IMR-90 (cell line): ENCODE measurements at regions not wholly inside any gene's neighbourhood (a gene's known extent, or its start where the extent isn't known, plus 50 kb on each side); places are given as distances from the start of the nearest gene placed in this dataset.

ENCODE experiments used
- ATAC-seq: fragments of 200-7000 bp; cut with Tn5 transposase; 2 replicates; pipeline ENCODE4 v1.9.1; 2020; ENCODE audit warnings: low read depth, mild to moderate bottlenecking, moderate library complexity
- BruUV-seq: library from RNA; stranded (reverse); fragments of 400-500 nt; replicated peaks from 2 replicates; lab custom pipeline; 2021; lab: Mats Ljungman, UMichigan
- CTCF ChIA-PET: fragments of 300-600 bp; formaldehyde crosslinking; extraction: SDS; loops from one replicate; lab custom pipeline; 2021; ENCODE audit warnings: antibody characterized with exemption; lab: Yijun Ruan, JAX
- POLR2A ChIA-PET: fragments of 300-600 bp; sonication (Branson Sonifier 250); formaldehyde crosslinking; loops from one replicate; lab custom pipeline; 2022; ENCODE audit warnings: antibody characterized with exemption; ENCODE audit not compliant: unreplicated experiment; lab: Charles Lee
- DNase-seq: peaks from one replicate; pipeline ENCODE4 v3.0.0; 2013
- H2AFZ ChIP-seq: replicated peaks from 2 replicates; pipeline ENCODE3; 2013; ENCODE audit warnings: low read length, mild to moderate bottlenecking; ENCODE audit not compliant: poor library complexity
- H2AK5ac ChIP-seq: 2 replicates; pipeline ENCODE4 v1.6.1; 2013; ENCODE audit warnings: low read depth, low read length, inconsistent platforms
- H2AK9ac ChIP-seq: replicated peaks from 2 replicates; pipeline ENCODE3; 2013; ENCODE audit warnings: mild to moderate bottlenecking, low read depth, low read length, moderate library complexity; ENCODE audit not compliant: poor library complexity
- H2BK120ac ChIP-seq: 2 replicates; pipeline ENCODE4 v1.6.1; 2013; ENCODE audit warnings: low read depth, low read length, inconsistent platforms
- H2BK15ac ChIP-seq: 3 replicates; pipeline ENCODE4 v1.6.1; 2013; ENCODE audit warnings: low read depth, low read length, inconsistent platforms
- H2BK20ac ChIP-seq: 2 replicates; pipeline ENCODE4 v1.6.1; 2013; ENCODE audit warnings: low read depth, mild to moderate bottlenecking, inconsistent platforms, low read length, moderate library complexity
- H2BK5ac ChIP-seq: 2 replicates; pipeline ENCODE4 v1.6.1; 2013; ENCODE audit warnings: mild to moderate bottlenecking, low read depth, low read length, inconsistent platforms; ENCODE audit not compliant: poor library complexity, severe bottlenecking
- H3K14ac ChIP-seq: replicated peaks from 2 replicates; pipeline ENCODE4 v1.6.1; 2013; ENCODE audit warnings: low read depth, low read length, inconsistent platforms
- H3K18ac ChIP-seq: 2 replicates; pipeline ENCODE4 v1.6.1; 2013; ENCODE audit warnings: low read depth, low read length, control low read depth
- H3K23ac ChIP-seq: 2 replicates; pipeline ENCODE4 v1.6.1; 2013; ENCODE audit warnings: low read depth, low read length, inconsistent platforms
- H3K27ac ChIP-seq: 2 replicates; pipeline ENCODE4 v1.5.1; 2013; ENCODE audit warnings: mild to moderate bottlenecking, control low read depth, low read length; ENCODE audit not compliant: insufficient read depth
- H3K27me3 ChIP-seq: 2 replicates; pipeline ENCODE4 v1.6.1; 2013; ENCODE audit warnings: low read length; ENCODE audit not compliant: control insufficient read depth, insufficient read depth
- H3K36me3 ChIP-seq: 2 replicates; pipeline ENCODE4 v1.6.1; 2013; ENCODE audit warnings: low read length, mixed read lengths; ENCODE audit not compliant: control insufficient read depth, insufficient read depth
- H3K4ac ChIP-seq: 2 replicates; pipeline ENCODE4 v1.6.1; 2013; ENCODE audit warnings: low read depth, low read length, inconsistent platforms
- H3K4me1 ChIP-seq: 2 replicates; pipeline ENCODE4 v1.6.1; 2013; ENCODE audit warnings: low read length, mixed read lengths; ENCODE audit not compliant: control insufficient read depth, insufficient read depth
- H3K4me2 ChIP-seq: 2 replicates; pipeline ENCODE4 v1.6.1; 2013; ENCODE audit warnings: low read depth, mild to moderate bottlenecking, control low read depth, low read length, moderate library complexity
- H3K4me3 ChIP-seq: 2 replicates; pipeline ENCODE4 v1.5.1; 2013; ENCODE audit warnings: low read depth, mild to moderate bottlenecking, control low read depth, low read length, moderate library complexity; ENCODE audit not compliant: insufficient read depth
- H3K56ac ChIP-seq: 2 replicates; pipeline ENCODE4 v1.6.1; 2013; ENCODE audit warnings: low read length, inconsistent platforms; ENCODE audit not compliant: insufficient read depth; ENCODE audit errors: extremely low read depth
- H3K79me1 ChIP-seq, 2 experiments: 2 replicates each; pipeline ENCODE4 v1.6.1; 2013; ENCODE audit warnings: low read length in 2 of 2, inconsistent platforms in 1 of 2, low read depth in 1 of 2
- H3K9ac ChIP-seq: 2 replicates; pipeline ENCODE4 v1.6.1; 2013; ENCODE audit warnings: low read depth, low read length, control low read depth
- H3K9me1 ChIP-seq: 2 replicates; pipeline ENCODE4 v1.6.1; 2013; ENCODE audit warnings: low read length, inconsistent platforms; ENCODE audit not compliant: insufficient read depth
- H3K9me3 ChIP-seq: 2 replicates; pipeline ENCODE4 v1.6.1; 2013; ENCODE audit warnings: low read length; ENCODE audit not compliant: control insufficient read depth, insufficient read depth
- H4K20me1 ChIP-seq: 2 replicates; pipeline ENCODE4 v1.6.1; 2013; ENCODE audit warnings: low read length, inconsistent platforms; ENCODE audit not compliant: insufficient read depth
- H4K5ac ChIP-seq: 2 replicates; pipeline ENCODE4 v1.6.1; 2013; ENCODE audit warnings: mild to moderate bottlenecking, low read depth, low read length, control low read depth
- H4K8ac ChIP-seq, 2 experiments: 2 replicates each; pipeline ENCODE4 v1.6.1; 2013; ENCODE audit warnings: low read depth in 2 of 2, low read length in 2 of 2, control low read depth in 1 of 2, inconsistent platforms in 1 of 2
- H4K91ac ChIP-seq: 2 replicates; pipeline ENCODE4 v1.6.1; 2013; ENCODE audit warnings: low read depth, low read length, inconsistent platforms; ENCODE audit not compliant: insufficient read depth
- BHLHE40 ChIP-seq: fragments of 150-350 bp; IDR thresholded peaks from 2 replicates; pipeline ENCODE4 v1.6.1; 2016; ENCODE audit warnings: mild to moderate bottlenecking, low read depth, low read length
- CEBPB ChIP-seq: IDR thresholded peaks from 2 replicates; pipeline ENCODE4 v1.6.1; 2012; ENCODE audit warnings: low read depth, low read length, improper control_type of control experiment
- CHD1 ChIP-seq: IDR thresholded peaks from 2 replicates; pipeline ENCODE4 v1.6.1; 2012; ENCODE audit warnings: low read depth, low read length, improper control_type of control experiment
- FOS ChIP-seq: fragments of 150-350 bp; IDR thresholded peaks from 2 replicates; pipeline ENCODE4 v1.6.1; 2016; ENCODE audit warnings: low read depth, low read length
- MAFK ChIP-seq: IDR thresholded peaks from 2 replicates; pipeline ENCODE4 v1.6.1; 2012; ENCODE audit warnings: low read depth, low read length, improper control_type of control experiment
- MAZ ChIP-seq: IDR thresholded peaks from 2 replicates; pipeline ENCODE4 v1.6.1; 2012; ENCODE audit warnings: low read depth, mild to moderate bottlenecking, low read length, improper control_type of control experiment, moderate library complexity, borderline replicate concordance
- MXI1 ChIP-seq: IDR thresholded peaks from 2 replicates; pipeline ENCODE4 v1.6.1; 2012; ENCODE audit warnings: low read depth, mild to moderate bottlenecking, low read length, moderate library complexity, borderline replicate concordance
- NFE2L2 ChIP-seq: fragments of 150-350 bp; IDR thresholded peaks from 2 replicates; pipeline ENCODE4 v1.6.1; 2016; ENCODE audit warnings: low read depth, mild to moderate bottlenecking, low read length
- POLR2A ChIP-seq: IDR thresholded peaks from 2 replicates; pipeline ENCODE4 v1.6.1; 2012; ENCODE audit warnings: mild to moderate bottlenecking, low read depth, low read length
- RAD21 ChIP-seq: IDR thresholded peaks from 2 replicates; pipeline ENCODE4 v1.6.1; 2012; ENCODE audit warnings: low read length, improper control_type of control experiment
- RFX5 ChIP-seq: IDR thresholded peaks from 2 replicates; pipeline ENCODE4 v1.8.0; 2012; ENCODE audit warnings: low read depth, mild to moderate bottlenecking, low read length, moderate library complexity
- dilution Hi-C: fragments of 300-500 bp; cut with HindIII; formaldehyde crosslinking; loops from one replicate; pipeline ENCODE4 v1.14.3; 2018; ENCODE audit warnings: low sequenced_read_pairs; ENCODE audit not compliant: unreplicated experiment
- in situ Hi-C: fragments of 300-500 bp; cut with MboI; formaldehyde crosslinking; loops from 3 replicates; pipeline ENCODE4 v1.14.3; 2019; ENCODE audit warnings: low sequenced_read_pairs, inconsistent platforms, mixed read lengths
- intact Hi-C: fragments of 100-400 bp; cut with micrococcal nuclease; formaldehyde crosslinking; loops from 2 replicates; pipeline ENCODE4 v1.10.0; 2022
- TF ChIP-seq, protein P1 (sequence below): fragments of 150-350 bp; IDR thresholded peaks from 2 replicates; pipeline ENCODE4 v1.6.1; 2016; ENCODE audit warnings: low read depth, mild to moderate bottlenecking, low read length, moderate library complexity, borderline replicate concordance
- TF ChIP-seq, protein P2 (sequence below): conservative IDR thresholded peaks from 2 replicates; pipeline ENCODE4 v1.5.1; 2012; ENCODE audit warnings: mild to moderate bottlenecking, low read depth, low read length, improper control_type of control experiment

DNA sequence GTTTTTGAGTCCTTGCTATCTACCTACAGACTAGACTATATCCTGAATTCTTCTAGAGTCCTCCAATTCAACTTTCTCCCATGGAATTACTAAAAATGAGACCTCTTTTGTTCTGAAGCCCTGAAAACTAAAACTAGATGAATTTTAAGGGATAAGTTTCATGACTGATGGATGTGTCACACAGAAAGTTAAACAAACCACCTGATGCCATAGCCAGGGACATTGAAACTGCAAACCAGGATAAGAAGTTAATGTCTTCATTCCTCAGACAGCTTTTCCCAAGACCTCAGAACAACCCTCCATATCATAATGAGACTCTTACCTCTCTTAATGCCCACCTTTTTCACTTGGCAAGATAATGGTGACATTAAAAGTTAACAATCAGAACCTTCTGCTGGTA lies 81.5 kb upstream of the PTPN13 start:
- Histone ChIP-seq H3K4me2 (no peak overlapping the region), H4K20me1 (no peaks in the 10 kb centered on the region), H2BK20ac (no peak overlapping the region), H3K18ac (no peak overlapping the region), H4K91ac (no peak overlapping the region), H3K9me3 (no peaks in the 10 kb centered on the region), H2BK15ac (no peak overlapping the region), H3K9ac (no peak overlapping the region), H3K36me3 (no peaks in the 10 kb centered on the region), H2AFZ (no peak overlapping the region), H4K8ac (no peak overlapping the region), H4K5ac (no peak overlapping the region), H3K4ac (no peak overlapping the region), H3K27me3 (no peaks in the 10 kb centered on the region), H3K79me1 (no peaks in the 10 kb centered on the region), H3K4me1 (no peaks in the 10 kb centered on the region), H3K9me1 (no peaks in the 10 kb centered on the region), H2AK9ac (no peak overlapping the region), H3K4me3 (no peak overlapping the region), H2AK5ac (no peak overlapping the region), H3K27ac (no peak overlapping the region), H3K23ac (no peak overlapping the region), H3K14ac (no peak overlapping the region), H3K56ac (no peak overlapping the region), H2BK5ac (no peak overlapping the region), H2BK120ac (no peak overlapping the region)
- dilution Hi-C loops, result no loop called here
- in situ Hi-C loops, result loop anchor here (25.0 kb wide), 1 partner anchor 725 kb away; no protein-coding TSS in a partner anchor
- intact Hi-C loops, result no loop called here
- ChIA-PET CTCF (interaction anchor here (1.1 to 1.8 kb wide), 3 partner anchors 13 to 409 kb away, joined by 3 to 7 read pairs (median 5); no protein-coding TSS in a partner anchor), POLR2A (no interaction called here)
- DNase-seq (no peak), ATAC-seq (no peak)
- BruUV-seq, result no TSS peak
- TF ChIP-seq MAZ, result no peak
- TF ChIP-seq CHD1, result no peak
- no peak for TF ChIP-seq RAD21
- TF ChIP-seq, protein P1, sequence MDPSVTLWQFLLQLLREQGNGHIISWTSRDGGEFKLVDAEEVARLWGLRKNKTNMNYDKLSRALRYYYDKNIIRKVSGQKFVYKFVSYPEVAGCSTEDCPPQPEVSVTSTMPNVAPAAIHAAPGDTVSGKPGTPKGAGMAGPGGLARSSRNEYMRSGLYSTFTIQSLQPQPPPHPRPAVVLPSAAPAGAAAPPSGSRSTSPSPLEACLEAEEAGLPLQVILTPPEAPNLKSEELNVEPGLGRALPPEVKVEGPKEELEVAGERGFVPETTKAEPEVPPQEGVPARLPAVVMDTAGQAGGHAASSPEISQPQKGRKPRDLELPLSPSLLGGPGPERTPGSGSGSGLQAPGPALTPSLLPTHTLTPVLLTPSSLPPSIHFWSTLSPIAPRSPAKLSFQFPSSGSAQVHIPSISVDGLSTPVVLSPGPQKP, result no peak
- TF ChIP-seq CEBPB, result no peak
- TF ChIP-seq BHLHE40, result no peak
- TF ChIP-seq, protein P2, sequence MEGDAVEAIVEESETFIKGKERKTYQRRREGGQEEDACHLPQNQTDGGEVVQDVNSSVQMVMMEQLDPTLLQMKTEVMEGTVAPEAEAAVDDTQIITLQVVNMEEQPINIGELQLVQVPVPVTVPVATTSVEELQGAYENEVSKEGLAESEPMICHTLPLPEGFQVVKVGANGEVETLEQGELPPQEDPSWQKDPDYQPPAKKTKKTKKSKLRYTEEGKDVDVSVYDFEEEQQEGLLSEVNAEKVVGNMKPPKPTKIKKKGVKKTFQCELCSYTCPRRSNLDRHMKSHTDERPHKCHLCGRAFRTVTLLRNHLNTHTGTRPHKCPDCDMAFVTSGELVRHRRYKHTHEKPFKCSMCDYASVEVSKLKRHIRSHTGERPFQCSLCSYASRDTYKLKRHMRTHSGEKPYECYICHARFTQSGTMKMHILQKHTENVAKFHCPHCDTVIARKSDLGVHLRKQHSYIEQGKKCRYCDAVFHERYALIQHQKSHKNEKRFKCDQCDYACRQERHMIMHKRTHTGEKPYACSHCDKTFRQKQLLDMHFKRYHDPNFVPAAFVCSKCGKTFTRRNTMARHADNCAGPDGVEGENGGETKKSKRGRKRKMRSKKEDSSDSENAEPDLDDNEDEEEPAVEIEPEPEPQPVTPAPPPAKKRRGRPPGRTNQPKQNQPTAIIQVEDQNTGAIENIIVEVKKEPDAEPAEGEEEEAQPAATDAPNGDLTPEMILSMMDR, result no peak
- no peak for TF ChIP-seq POLR2A
- no peak for TF ChIP-seq NFE2L2
- TF ChIP-seq MAFK, result no peak
- TF ChIP-seq FOS, result no peak
- no peak for TF ChIP-seq RFX5
- no peak for TF ChIP-seq MXI1
